MM.1S (cell line): ENCODE measurements at regions not wholly inside any gene's neighbourhood (a gene's known extent, or its start where the extent isn't known, plus 50 kb on each side); places are given as distances from the start of the nearest gene placed in this dataset.

ENCODE experiments used
- DNase-seq: peaks from one replicate; pipeline ENCODE4 v3.0.0-alpha.2; 2015
- H2AFZ ChIP-seq: fragments of 300-600 bp; sonication (generic); 2 replicates; pipeline ENCODE4 v1.6.0; 2016; ENCODE audit warnings: antibody characterized with exemption, low read length
- H3F3A ChIP-seq: fragments of 300-600 bp; sonication (generic); 2 replicates; pipeline ENCODE4 v1.6.1; 2016; ENCODE audit warnings: mild to moderate bottlenecking, antibody characterized with exemption, low read length, moderate library complexity, mixed read lengths; ENCODE audit not compliant: insufficient read depth
- H3K27ac ChIP-seq: fragments of 300-600 bp; sonication (generic); 2 replicates; pipeline ENCODE4 v1.5.1; 2016; ENCODE audit warnings: mild to moderate bottlenecking, low read length
- H3K27me3 ChIP-seq: fragments of 300-600 bp; sonication (generic); replicated peaks from 2 replicates; pipeline ENCODE4 v1.6.0; 2016; ENCODE audit warnings: low read length; ENCODE audit not compliant: insufficient read depth
- H3K36me3 ChIP-seq: fragments of 300-600 bp; sonication (generic); replicated peaks from 2 replicates; pipeline ENCODE4 v1.6.1; 2016; ENCODE audit warnings: mild to moderate bottlenecking, low read length, mixed read lengths; ENCODE audit not compliant: insufficient read depth
- H3K4me1 ChIP-seq: fragments of 300-600 bp; sonication (generic); 2 replicates; pipeline ENCODE4 v1.6.1; 2016; ENCODE audit warnings: low read length, mixed read lengths
- H3K4me2 ChIP-seq: fragments of 300-600 bp; sonication (generic); 2 replicates; pipeline ENCODE4 v1.6.0; 2016; ENCODE audit warnings: low read depth, low read length
- H3K4me3 ChIP-seq: fragments of 300-600 bp; sonication (generic); 2 replicates; pipeline ENCODE4 v1.5.1; 2016; ENCODE audit warnings: low read length, mixed read lengths
- H3K79me2 ChIP-seq: fragments of 300-600 bp; sonication (generic); 2 replicates; pipeline ENCODE4 v1.6.1; 2016; ENCODE audit warnings: mixed run types, low read length, mixed read lengths
- H3K9ac ChIP-seq: fragments of 300-600 bp; sonication (generic); 2 replicates; pipeline ENCODE4 v1.6.1; 2016; ENCODE audit warnings: low read length, mixed read lengths
- H3K9me2 ChIP-seq: fragments of 300-600 bp; sonication (generic); replicated peaks from 2 replicates; pipeline ENCODE4 v1.6.1; 2016; ENCODE audit warnings: mild to moderate bottlenecking, low read length, mixed read lengths; ENCODE audit not compliant: insufficient read depth
- H3K9me3 ChIP-seq: fragments of 300-600 bp; sonication (generic); replicated peaks from 2 replicates; pipeline ENCODE4 v1.6.1; 2016; ENCODE audit warnings: mild to moderate bottlenecking, low read length, mixed read lengths; ENCODE audit not compliant: insufficient read depth
- H4K20me1 ChIP-seq: fragments of 300-600 bp; sonication (generic); 2 replicates; pipeline ENCODE4 v1.6.1; 2016; ENCODE audit warnings: mild to moderate bottlenecking, low read length, moderate library complexity, mixed read lengths; ENCODE audit not compliant: insufficient read depth
- EZH2 ChIP-seq: fragments of 300-600 bp; sonication (generic); optimal IDR thresholded peaks from 2 replicates; pipeline ENCODE3; 2017; ENCODE audit warnings: low read depth, mild to moderate bottlenecking, antibody characterized with exemption, low read length, mixed read lengths
- EZH2phosphoT487 ChIP-seq: fragments of 300-600 bp; sonication (generic); IDR thresholded peaks from 2 replicates; pipeline ENCODE4 v1.6.1; 2018; ENCODE audit warnings: antibody characterized with exemption, low read length
- TF ChIP-seq, protein P1 (sequence below): fragments of 300-600 bp; sonication (generic); IDR thresholded peaks from 2 replicates; pipeline ENCODE4 v1.5.1; 2016; ENCODE audit warnings: antibody characterized with exemption, low read length, mixed read lengths

DNA sequence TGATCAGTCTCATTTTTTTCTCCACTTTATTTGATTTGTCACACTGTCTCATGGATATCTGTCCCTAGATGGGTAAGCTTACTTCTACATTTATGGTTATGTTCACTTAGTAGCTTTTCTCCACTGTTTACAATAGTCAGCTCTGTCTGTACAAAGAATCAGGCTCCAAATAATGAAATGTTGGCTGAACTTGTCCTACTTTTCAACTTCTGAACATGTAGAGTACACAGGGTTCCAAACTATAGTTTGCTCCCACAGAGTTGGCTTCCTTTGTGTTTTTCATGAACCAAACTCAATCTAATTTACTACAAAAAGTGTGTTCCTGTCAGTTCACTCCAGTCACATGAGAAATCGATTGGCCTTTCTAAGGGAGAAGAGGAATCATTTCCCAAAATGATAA is 175.0 kb downstream of the CCDC71L start:
- H2AFZ ChIP-seq, result no peak overlapping the region
- H3K4me3 ChIP-seq, result no peak overlapping the region
- H3K4me2 ChIP-seq, result no peak overlapping the region
- H3K9me3 ChIP-seq, result no peaks in the 10 kb centered on the region
- no peaks in the 10 kb centered on the region for H3K9me2 ChIP-seq
- H3K4me1 ChIP-seq, result no peaks in the 10 kb centered on the region
- no peak overlapping the region for H3K27ac ChIP-seq
- H3K9ac ChIP-seq, result no peak overlapping the region
- H3K36me3 ChIP-seq, result no peaks in the 10 kb centered on the region
- H3F3A ChIP-seq, result no peaks in the 10 kb centered on the region
- no peak for DNase-seq
- TF ChIP-seq EZH2 (no peak), EZH2phosphoT487 (no peak)
- TF ChIP-seq, protein P1, sequence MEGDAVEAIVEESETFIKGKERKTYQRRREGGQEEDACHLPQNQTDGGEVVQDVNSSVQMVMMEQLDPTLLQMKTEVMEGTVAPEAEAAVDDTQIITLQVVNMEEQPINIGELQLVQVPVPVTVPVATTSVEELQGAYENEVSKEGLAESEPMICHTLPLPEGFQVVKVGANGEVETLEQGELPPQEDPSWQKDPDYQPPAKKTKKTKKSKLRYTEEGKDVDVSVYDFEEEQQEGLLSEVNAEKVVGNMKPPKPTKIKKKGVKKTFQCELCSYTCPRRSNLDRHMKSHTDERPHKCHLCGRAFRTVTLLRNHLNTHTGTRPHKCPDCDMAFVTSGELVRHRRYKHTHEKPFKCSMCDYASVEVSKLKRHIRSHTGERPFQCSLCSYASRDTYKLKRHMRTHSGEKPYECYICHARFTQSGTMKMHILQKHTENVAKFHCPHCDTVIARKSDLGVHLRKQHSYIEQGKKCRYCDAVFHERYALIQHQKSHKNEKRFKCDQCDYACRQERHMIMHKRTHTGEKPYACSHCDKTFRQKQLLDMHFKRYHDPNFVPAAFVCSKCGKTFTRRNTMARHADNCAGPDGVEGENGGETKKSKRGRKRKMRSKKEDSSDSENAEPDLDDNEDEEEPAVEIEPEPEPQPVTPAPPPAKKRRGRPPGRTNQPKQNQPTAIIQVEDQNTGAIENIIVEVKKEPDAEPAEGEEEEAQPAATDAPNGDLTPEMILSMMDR, result no peak
- H3K79me2 ChIP-seq, result no peaks in the 10 kb centered on the region
- H3K27me3 ChIP-seq, result no peaks in the 10 kb centered on the region
- no peaks in the 10 kb centered on the region for H4K20me1 ChIP-seq

DNA sequence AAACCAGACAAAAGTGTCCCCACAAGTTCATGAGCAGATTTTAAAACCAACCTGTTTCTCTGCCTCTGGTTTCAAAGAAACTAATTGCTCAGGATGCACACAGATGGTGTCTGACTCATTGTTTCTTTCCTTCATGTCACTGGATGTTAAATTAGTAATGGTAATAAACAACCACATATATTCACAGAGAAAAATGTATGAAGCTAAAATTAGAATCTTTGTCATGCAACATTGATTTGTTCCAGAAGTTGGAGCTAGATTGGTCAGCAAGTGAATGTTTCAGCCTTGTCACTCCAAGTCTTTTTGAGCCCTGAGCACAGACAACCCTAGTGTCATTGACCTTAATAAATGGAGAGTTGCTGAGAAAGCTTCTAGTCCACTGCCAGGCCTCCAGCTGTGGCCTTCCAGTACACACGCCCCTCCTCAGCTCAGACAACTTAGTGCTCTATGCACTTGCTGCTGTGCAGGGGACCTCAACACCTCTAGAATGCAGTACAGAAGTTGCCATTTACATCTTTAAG is 175.9 kb downstream of the CCDC71L start:
- H3K4me2 ChIP-seq, result no peak overlapping the region

DNA sequence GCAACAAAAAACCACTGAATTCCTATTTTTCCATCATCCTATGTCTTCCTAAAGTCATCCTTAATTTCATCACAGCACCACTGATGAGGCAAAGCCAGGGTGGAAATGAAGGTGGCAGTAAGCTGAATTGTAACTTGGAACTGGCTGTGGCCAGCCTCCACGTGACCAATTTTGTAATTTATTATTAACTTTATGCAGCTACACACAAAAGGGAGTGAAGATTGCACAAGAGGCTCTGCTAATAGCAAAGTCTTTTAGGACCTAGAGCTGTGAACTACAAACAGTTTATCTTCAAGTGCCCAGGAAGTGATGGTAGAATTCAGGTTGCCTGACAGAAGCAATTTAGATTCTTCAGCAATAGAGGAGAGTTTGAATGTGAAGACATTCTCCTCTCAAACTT is 176.4 kb downstream of the CCDC71L start:
- no peak for TF ChIP-seq EZH2
- TF ChIP-seq, protein P1, result no peak
- TF ChIP-seq EZH2phosphoT487, result no peak
- H3K4me2 ChIP-seq, result no peak overlapping the region
- H3K36me3 ChIP-seq, result no peaks in the 10 kb centered on the region
- H3F3A ChIP-seq, result no peaks in the 10 kb centered on the region
- H4K20me1 ChIP-seq, result no peaks in the 10 kb centered on the region
- no peaks in the 10 kb centered on the region for H3K9me2 ChIP-seq
- H3K27ac ChIP-seq, result no peak overlapping the region
- H3K9me3 ChIP-seq, result no peaks in the 10 kb centered on the region
- no peaks in the 10 kb centered on the region for H3K4me1 ChIP-seq
- DNase-seq, result no peak
- H3K4me3 ChIP-seq, result no peak overlapping the region
- H2AFZ ChIP-seq, result no peak overlapping the region
- H3K9ac ChIP-seq, result no peak overlapping the region
- no peaks in the 10 kb centered on the region for H3K27me3 ChIP-seq
- H3K79me2 ChIP-seq, result no peaks in the 10 kb centered on the region

More for the DNA sequence above, 175.9 kb downstream of the CCDC71L start:
- no peaks in the 10 kb centered on the region for H3F3A ChIP-seq
- H3K9me2 ChIP-seq, result no peaks in the 10 kb centered on the region
- H4K20me1 ChIP-seq, result no peaks in the 10 kb centered on the region
- no peak for DNase-seq
- TF ChIP-seq EZH2phosphoT487 (no peak), EZH2 (no peak)
- TF ChIP-seq, protein P1, result no peak
- H3K27me3 ChIP-seq, result no peaks in the 10 kb centered on the region
- no peak overlapping the region for H2AFZ ChIP-seq
- H3K4me3 ChIP-seq, result no peak overlapping the region
- no peaks in the 10 kb centered on the region for H3K9me3 ChIP-seq
- H3K27ac ChIP-seq, result no peak overlapping the region
- H3K79me2 ChIP-seq, result no peaks in the 10 kb centered on the region
- no peaks in the 10 kb centered on the region for H3K4me1 ChIP-seq
- H3K9ac ChIP-seq, result no peak overlapping the region
- no peaks in the 10 kb centered on the region for H3K36me3 ChIP-seq
